Mammary epithelial cell (primary cell): ENCODE measurements at regions not wholly inside any gene's neighbourhood (a gene's known extent, or its start where the extent isn't known, plus 50 kb on each side); places are given as distances from the start of the nearest gene placed in this dataset.

Experiments
- EZH2 ChIP-seq: IDR thresholded peaks from 2 replicates; pipeline ENCODE4 v1.6.1; 2012; ENCODE audit warnings: low read length, inconsistent platforms, borderline replicate concordance
- TF ChIP-seq, protein P1 (sequence below), 2 donors: IDR thresholded peaks in 1 of 2; conservative IDR thresholded peaks in 1 of 2; 2 replicates each; pipeline ENCODE4 v1.5.1; 2011 to 2012; ENCODE audit warnings: inconsistent platforms in 2 of 2, low read length in 2 of 2, mild to moderate bottlenecking in 2 of 2, control low read depth in 1 of 2, low read depth in 1 of 2; ENCODE audit not compliant: insufficient read depth in 1 of 2; ENCODE audit errors: extremely low read depth in 1 of 2

DNA sequence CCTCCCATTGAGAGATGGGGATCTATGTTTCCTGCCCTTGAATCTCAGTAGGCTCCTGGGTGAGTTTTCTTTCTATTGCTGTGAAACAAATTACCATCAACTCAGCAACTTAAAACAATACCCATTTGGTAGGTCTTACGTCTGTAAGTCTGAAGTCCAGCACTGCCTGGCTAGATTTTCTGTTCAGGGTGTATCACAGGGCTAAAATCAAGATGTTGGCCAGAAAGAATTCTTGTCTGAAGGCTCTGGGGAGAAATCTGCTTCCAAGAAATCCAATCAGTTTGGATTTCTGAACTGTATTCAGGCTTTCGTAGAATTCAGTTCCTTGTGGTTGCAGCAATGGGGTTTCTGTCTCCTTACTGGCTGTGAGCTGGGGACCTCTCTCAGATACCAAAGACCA is 99.6 kb upstream of the SLC24A3 start:
- TF ChIP-seq, protein P1, sequence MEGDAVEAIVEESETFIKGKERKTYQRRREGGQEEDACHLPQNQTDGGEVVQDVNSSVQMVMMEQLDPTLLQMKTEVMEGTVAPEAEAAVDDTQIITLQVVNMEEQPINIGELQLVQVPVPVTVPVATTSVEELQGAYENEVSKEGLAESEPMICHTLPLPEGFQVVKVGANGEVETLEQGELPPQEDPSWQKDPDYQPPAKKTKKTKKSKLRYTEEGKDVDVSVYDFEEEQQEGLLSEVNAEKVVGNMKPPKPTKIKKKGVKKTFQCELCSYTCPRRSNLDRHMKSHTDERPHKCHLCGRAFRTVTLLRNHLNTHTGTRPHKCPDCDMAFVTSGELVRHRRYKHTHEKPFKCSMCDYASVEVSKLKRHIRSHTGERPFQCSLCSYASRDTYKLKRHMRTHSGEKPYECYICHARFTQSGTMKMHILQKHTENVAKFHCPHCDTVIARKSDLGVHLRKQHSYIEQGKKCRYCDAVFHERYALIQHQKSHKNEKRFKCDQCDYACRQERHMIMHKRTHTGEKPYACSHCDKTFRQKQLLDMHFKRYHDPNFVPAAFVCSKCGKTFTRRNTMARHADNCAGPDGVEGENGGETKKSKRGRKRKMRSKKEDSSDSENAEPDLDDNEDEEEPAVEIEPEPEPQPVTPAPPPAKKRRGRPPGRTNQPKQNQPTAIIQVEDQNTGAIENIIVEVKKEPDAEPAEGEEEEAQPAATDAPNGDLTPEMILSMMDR (conservative IDR thresholded peaks at IDR 0.05 in 1 of 2, IDR thresholded peaks at IDR 0.05 in 1 of 2; ENCODE audit: extremely low read depth in 1 of 2, insufficient read depth in 1 of 2, low read depth in 1 of 2, low read length in 2 of 2): no peak
- TF ChIP-seq EZH2: no peak
